Mammary epithelial cell (primary cell): ENCODE measurements at regions not wholly inside any gene's neighbourhood (a gene's known extent, or its start where the extent isn't known, plus 50 kb on each side); places are given as distances from the start of the nearest gene placed in this dataset.

Source experiments
- CTCF ChIP-seq, 2 donors: IDR thresholded peaks in 1 of 2; conservative IDR thresholded peaks in 1 of 2; 2 replicates each; pipeline ENCODE4 v1.5.1; 2011 to 2012; ENCODE audit warnings: inconsistent platforms in 2 of 2, low read length in 2 of 2, mild to moderate bottlenecking in 2 of 2, control low read depth in 1 of 2, low read depth in 1 of 2; ENCODE audit not compliant: insufficient read depth in 1 of 2; ENCODE audit errors: extremely low read depth in 1 of 2
- EZH2 ChIP-seq: IDR thresholded peaks from 2 replicates; pipeline ENCODE4 v1.6.1; 2012; ENCODE audit warnings: low read length, inconsistent platforms, borderline replicate concordance

- TF ChIP-seq CTCF (conservative IDR thresholded peaks at IDR 0.05 in 1 of 2, IDR thresholded peaks at IDR 0.05 in 1 of 2; ENCODE audit: extremely low read depth in 1 of 2, insufficient read depth in 1 of 2, low read depth in 1 of 2, low read length in 2 of 2) (no peak), EZH2 (no peak)
Observed at GRCh38 chr3:30502051-30502741, 104.2 kb upstream of the TGFBR2 start.
